Kidney (tissue), 13 donors: ENCODE measurements at regions not wholly inside any gene's neighbourhood (a gene's known extent, or its start where the extent isn't known, plus 50 kb on each side); places are given as distances from the start of the nearest gene placed in this dataset.

Source experiments
- DNase-seq, 5 donors: peaks; one replicate each; pipeline ENCODE4 v3.0.0-alpha.2; 2013 to 2020
- FAIRE-seq: peaks from 2 replicates; lab custom pipeline; 2012; peaks lifted over from hg19 to GRCh38; lab: Jason Lieb, UNC
- H3K27ac ChIP-seq, 2 donors: one replicate each; pipeline ENCODE4 v1.7.0; 2013; ENCODE audit warnings: low read depth in 2 of 2, low read length in 2 of 2, inconsistent platforms in 1 of 2
- H3K27me3 ChIP-seq: one replicate; pipeline ENCODE4 v1.7.1; 2013; ENCODE audit warnings: low read length, inconsistent platforms; ENCODE audit not compliant: control insufficient read depth, insufficient read depth
- H3K36me3 ChIP-seq, 3 donors: one replicate each; pipeline versions ENCODE4 v1.7.0 to v1.7.1; 2013; ENCODE audit warnings: low read length in 3 of 3, control low read depth in 1 of 3, inconsistent platforms in 1 of 3; ENCODE audit not compliant: insufficient read depth in 3 of 3, control insufficient read depth in 2 of 3
- H3K4me1 ChIP-seq, 3 donors: one replicate each; pipeline versions ENCODE4 v1.7.0 to v1.7.1; 2013; ENCODE audit warnings: low read length in 3 of 3, inconsistent platforms in 1 of 3, low read depth in 1 of 3; ENCODE audit not compliant: control insufficient read depth in 2 of 3, insufficient read depth in 2 of 3
- H3K4me3 ChIP-seq, 3 donors: one replicate each; pipeline versions ENCODE4 v1.7.0 to v1.8.1; 2013; ENCODE audit warnings: low read length in 3 of 3, control low read depth in 1 of 3, inconsistent platforms in 1 of 3
- H3K9ac ChIP-seq, 3 donors: one replicate each; pipeline versions ENCODE4 v1.7.0 to v1.7.1; 2013; ENCODE audit warnings: low read length in 3 of 3, control low read depth in 1 of 3, inconsistent platforms in 1 of 3
- H3K9me3 ChIP-seq, 3 donors: one replicate each; pipeline versions ENCODE4 v1.7.0 to v1.7.1; 2013; ENCODE audit warnings: low read length in 3 of 3, control low read depth in 1 of 3, inconsistent platforms in 1 of 3; ENCODE audit not compliant: control insufficient read depth in 2 of 3, insufficient read depth in 1 of 3
- intact Hi-C: fragments of 100-400 bp; cut with DNase I; formaldehyde crosslinking; loops from one replicate; pipeline ENCODE4 v1.11.1; 2022
- TF ChIP-seq, protein P1 (sequence below): IDR thresholded peaks from 3 replicates; pipeline ENCODE4 v1.5.1; 2012; ENCODE audit warnings: mild to moderate bottlenecking, moderate library complexity, borderline replicate concordance; ENCODE audit not compliant: insufficient read depth; ENCODE audit errors: extremely low read depth
- donor health status: control.
- donor health status: control.
- donor health status: control.
- donor health status: control.
- donor health status: control.
- donor health status: DM: yes; HTN: yes; CAD: no.
- donor health status: Normal renal cell carcinoma (clear cell type).

DNA sequence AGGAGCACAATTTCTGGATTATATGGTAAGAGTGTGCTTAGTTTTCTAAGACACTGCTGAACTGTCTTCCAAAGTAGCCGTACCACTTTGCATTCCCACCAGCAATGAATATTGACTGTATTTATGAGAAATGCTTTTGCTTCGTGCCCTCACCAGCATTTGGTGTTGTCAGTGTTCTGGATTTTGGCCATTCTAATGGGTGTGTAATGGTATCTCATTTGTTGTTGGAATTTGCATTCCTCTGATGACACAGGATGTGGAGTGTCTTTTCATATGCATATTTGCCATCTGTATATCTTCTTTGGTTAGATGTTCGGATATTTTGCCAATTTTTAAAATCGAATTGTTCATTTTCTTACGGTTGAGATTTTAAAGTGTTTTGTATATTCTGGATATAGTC, 558.5 kb upstream of the FZD8 start:
- Histone ChIP-seq H3K9me3 (no peaks in the 10 kb centered on the region), H3K27me3 (no peaks in the 10 kb centered on the region), H3K4me3 (no peak overlapping the region), H3K4me1 (no peaks in the 10 kb centered on the region), H3K36me3 (no peaks in the 10 kb centered on the region), H3K27ac (no peak overlapping the region), H3K9ac (no peak overlapping the region)
- no peak for FAIRE-seq
- DNase-seq = no peak
- TF ChIP-seq, protein P1, sequence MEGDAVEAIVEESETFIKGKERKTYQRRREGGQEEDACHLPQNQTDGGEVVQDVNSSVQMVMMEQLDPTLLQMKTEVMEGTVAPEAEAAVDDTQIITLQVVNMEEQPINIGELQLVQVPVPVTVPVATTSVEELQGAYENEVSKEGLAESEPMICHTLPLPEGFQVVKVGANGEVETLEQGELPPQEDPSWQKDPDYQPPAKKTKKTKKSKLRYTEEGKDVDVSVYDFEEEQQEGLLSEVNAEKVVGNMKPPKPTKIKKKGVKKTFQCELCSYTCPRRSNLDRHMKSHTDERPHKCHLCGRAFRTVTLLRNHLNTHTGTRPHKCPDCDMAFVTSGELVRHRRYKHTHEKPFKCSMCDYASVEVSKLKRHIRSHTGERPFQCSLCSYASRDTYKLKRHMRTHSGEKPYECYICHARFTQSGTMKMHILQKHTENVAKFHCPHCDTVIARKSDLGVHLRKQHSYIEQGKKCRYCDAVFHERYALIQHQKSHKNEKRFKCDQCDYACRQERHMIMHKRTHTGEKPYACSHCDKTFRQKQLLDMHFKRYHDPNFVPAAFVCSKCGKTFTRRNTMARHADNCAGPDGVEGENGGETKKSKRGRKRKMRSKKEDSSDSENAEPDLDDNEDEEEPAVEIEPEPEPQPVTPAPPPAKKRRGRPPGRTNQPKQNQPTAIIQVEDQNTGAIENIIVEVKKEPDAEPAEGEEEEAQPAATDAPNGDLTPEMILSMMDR = no peak
- intact Hi-C loops = no loop called here

DNA sequence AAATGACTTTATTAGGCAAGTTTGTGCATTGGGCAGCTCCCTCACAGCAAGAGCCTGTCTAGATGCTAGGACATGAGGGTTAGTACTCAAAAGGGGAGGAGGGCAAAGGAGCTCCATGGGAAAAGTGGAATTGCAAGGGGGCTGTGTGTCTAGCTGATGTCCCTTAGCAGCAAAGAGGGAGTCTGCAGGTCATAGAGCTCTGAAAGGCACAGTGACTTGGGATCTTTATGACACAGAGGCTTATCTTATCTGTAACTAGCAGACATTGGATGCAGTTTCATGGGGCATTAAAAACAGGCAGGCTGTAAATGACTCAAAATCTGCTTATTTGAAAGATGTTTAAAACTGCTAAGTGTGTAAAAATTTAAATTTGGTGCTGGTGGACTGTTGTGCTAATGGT, 556.2 kb upstream of the FZD8 start:
- no peak for FAIRE-seq
- no peak overlapping the region for H3K4me3 ChIP-seq
- H3K27ac ChIP-seq = no peak overlapping the region
- H3K36me3 ChIP-seq = no peaks in the 10 kb centered on the region
- H3K27me3 ChIP-seq = no peaks in the 10 kb centered on the region
- H3K9me3 ChIP-seq = no peaks in the 10 kb centered on the region
- intact Hi-C loops = no loop called here
- TF ChIP-seq, protein P1 = no peak
- H3K9ac ChIP-seq = no peak overlapping the region
- no peaks in the 10 kb centered on the region for H3K4me1 ChIP-seq
- no peak for DNase-seq

DNA sequence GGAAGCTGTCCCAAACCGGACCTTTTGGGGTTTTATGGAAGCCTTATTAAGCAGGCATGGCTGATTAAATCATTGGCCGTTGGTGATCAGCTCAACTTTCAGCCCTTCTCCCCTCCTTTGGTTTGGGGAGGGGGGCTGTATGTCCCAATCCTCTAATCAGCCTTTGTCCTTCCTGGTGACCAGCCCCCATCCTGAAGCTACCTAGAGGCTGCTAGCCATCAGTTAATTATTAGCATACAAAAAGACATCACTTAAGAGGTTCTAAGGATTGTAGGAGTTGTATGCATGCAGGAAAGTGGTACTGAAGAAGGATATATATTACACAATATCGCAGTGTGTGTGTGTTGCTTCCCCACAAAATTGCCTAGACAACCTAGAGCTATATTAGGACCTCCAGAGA, 553.3 kb upstream of the FZD8 start:
- FAIRE-seq = no peak
- TF ChIP-seq, protein P1 = no peak
- Histone ChIP-seq H3K4me1 (no peaks in the 10 kb centered on the region), H3K36me3 (no peaks in the 10 kb centered on the region), H3K27ac (no peak overlapping the region), H3K27me3 (no peaks in the 10 kb centered on the region), H3K9ac (no peak overlapping the region), H3K9me3 (peaks cover 0 to 12% (median 4%) of the 10 kb centered on the region in 3 donors), H3K4me3 (no peak overlapping the region)
- intact Hi-C loops = no loop called here
- DNase-seq = no peak

DNA sequence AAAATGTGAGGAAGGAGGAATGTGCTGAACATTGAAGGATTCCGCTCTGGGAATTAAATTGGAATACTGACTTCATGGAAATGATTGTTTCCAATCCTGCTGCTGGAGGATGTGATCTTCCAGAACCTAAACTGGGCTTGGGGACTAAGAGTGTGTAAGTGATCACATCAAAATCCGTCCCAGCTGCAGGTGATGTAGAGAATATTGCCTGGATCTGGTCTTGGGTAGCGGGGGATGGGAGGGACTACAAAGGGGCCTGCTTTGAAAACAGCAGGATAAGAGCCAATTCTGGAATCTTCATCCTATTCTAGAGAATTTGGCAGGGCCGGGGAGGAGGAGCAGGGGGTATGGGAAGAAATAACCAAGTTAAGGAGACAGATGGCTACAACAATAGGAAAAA, 552.2 kb upstream of the FZD8 start:
- H3K9ac ChIP-seq = no peak overlapping the region
- H3K4me1 ChIP-seq = no peaks in the 10 kb centered on the region
- peaks cover 0 to 12% (median 4%) of the 10 kb centered on the region in 3 donors for H3K9me3 ChIP-seq
- no peaks in the 10 kb centered on the region for H3K36me3 ChIP-seq
- TF ChIP-seq, protein P1 = no peak
- intact Hi-C loops = no loop called here
- no peak for DNase-seq
- H3K27me3 ChIP-seq = no peaks in the 10 kb centered on the region
- FAIRE-seq = no peak
- H3K27ac ChIP-seq = no peak overlapping the region
- H3K4me3 ChIP-seq = no peak overlapping the region
